ENCODE measurements at regions not wholly inside any gene's neighbourhood (a gene's known extent, or its start where the extent isn't known, plus 50 kb on each side); places are given as distances from the start of the nearest gene placed in this dataset.

DNA sequence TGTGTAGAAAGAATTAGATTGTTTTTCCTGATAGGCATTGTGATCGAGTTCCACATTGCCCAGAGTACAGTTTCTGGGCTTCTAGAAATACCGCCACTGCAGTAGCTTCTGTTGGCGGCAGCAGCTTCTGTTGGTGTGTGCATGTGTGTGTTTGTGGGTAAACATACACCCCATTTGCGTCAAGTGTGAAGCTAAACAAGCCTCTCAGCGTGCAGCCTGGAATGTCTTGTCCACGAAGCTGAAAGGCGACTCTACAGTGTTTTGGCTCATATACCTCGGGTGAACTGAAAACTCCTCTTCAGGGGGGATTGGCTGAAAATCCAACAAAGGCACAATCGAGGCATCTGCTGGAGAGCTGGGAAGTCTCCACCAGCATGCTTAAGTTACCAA lies 112.0 kb upstream of the E2F8 start:
- no peak for DNase-seq

GRCh38 chr11:19352072-19352770 lies 111.5 kb upstream of the E2F8 start:
- no peak for DNase-seq

DNA sequence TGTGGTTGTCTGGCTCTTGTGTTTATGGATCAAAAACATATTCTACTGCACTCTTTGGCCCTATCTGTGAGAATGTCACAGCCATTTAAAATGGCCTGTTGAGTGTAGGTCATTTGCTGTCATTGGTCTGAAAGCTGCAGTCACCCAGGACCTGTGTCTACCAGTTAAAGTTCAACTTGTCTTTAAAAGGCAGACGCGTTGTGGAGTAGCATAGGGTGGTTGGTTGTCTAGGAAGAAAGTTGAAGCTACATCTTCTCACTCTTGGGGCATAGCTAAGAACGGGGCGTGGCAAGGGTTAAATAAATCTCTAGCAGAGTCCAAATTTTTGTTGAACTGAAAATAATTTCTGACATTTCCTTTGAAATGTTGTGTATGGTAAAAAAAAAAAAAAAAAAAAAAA lies 110.7 kb upstream of the E2F8 start:
- no peak for DNase-seq

- DNase-seq = no peak
Observed at GRCh38 chr11:19350160-19350559, 109.4 kb upstream of the E2F8 start.

DNA sequence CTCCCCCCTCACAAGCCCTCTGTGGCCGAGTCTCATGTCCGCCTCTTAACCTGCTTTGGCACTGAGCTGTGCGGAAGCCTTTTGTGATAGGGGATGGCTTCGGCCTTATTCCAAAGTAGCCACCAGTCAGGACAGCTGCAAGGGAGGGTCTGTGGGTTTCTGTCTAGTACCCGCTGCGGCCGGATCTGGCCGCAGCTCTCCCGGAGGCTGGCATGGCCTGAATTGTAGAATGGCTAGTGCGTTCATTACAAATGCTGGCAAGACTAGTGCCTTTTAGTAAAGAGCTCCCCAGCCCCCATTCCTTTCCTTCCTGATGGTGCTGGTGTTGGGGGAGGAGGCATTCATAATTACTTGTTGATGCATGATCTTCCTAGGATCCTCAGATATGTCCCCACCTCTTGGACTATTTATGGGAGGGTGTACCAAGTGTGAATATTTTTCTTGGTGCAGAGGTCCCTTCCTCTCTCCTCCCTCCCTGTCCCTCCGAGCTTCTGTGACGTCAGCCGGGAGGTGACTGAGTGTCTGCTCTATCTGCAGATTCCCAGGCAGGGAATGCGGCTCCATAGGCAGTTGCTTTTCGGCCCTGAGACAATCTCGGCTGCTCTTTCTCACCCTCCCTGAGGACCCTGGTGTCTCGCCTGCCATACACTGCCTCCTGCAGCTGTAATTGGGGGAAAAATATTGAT lies 108.7 kb upstream of the E2F8 start:
- DNase-seq = no peak

DNA sequence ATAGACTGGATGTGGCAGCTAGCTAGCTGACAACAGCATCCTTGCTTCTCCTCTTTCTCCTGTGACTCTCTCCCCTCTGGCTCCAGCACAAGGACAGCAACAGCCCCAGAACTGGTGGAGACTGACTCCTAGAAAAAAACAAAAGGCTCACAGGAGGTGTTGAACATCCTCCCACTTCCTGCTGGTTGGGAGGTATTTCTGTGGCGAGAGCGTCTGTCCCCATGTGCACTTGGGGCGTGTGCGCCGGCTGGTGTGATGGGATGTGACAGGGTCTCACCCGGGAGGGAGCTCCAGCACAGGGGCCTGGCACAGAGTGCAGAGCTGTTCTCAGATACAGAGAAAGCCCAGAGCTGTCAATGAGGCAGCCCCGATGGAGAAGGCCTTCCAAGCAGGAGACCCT lies 107.2 kb upstream of the E2F8 start:
- no peak for DNase-seq

DNA sequence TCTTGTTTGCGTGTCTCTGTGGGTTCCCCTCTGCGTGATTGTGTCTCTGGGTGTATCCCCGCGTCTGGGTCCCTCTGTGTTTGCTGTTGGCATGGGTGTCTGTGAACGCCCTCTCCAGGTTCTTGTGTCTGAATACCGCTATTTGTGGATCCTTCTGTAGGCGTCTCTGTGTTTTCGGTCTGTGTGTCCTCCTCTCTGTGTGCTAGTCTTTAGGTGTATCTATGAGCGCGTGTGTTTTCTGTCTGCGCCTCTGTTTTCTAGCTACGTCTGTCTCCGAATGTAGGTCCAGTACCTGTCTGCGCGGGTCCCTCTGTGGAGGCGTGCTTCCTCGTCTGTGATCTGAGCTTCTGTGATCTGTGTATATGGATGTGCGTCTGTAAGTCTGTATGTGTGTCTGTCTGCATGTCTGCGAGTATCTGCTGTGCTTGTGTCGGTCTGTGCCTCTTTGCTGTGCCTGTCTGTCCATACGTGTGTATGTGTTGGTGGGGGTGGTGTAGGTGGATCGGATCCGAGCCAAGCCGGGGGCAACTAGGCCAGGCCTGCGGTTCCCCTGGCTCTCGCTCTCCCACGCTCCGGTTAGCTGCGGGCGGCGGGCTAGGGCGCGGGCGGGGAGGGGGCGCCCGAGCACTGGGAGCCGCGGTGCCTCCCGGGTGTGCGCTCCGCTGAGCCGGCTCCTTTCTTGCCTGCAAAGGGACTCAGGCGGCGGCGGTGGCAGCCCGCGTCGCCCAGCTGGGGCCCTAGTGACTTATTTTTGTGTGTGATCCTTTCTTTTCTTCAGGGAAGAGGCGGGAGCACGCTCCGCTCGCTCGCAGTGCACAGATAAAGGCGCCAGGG lies 105.3 kb upstream of the E2F8 start:
- DNase-seq = no peak

DNA sequence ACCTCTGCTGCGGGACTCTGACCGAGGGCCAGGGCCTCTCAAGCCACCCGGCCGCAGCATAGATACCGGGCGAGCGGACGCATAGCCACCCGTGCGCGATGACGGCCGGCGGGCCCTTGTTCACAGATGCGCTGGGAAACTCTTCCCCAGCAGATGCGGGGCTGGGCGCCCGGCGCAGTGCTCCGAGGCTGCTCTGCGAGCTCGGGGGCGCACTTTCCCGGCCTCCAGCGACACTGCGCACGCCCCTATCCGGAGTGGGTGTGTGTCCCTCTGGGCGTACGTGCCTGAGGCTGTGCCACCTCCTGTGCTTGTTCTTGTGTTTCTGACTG lies 104.7 kb upstream of the E2F8 start:
- DNase-seq = no peak

DNA sequence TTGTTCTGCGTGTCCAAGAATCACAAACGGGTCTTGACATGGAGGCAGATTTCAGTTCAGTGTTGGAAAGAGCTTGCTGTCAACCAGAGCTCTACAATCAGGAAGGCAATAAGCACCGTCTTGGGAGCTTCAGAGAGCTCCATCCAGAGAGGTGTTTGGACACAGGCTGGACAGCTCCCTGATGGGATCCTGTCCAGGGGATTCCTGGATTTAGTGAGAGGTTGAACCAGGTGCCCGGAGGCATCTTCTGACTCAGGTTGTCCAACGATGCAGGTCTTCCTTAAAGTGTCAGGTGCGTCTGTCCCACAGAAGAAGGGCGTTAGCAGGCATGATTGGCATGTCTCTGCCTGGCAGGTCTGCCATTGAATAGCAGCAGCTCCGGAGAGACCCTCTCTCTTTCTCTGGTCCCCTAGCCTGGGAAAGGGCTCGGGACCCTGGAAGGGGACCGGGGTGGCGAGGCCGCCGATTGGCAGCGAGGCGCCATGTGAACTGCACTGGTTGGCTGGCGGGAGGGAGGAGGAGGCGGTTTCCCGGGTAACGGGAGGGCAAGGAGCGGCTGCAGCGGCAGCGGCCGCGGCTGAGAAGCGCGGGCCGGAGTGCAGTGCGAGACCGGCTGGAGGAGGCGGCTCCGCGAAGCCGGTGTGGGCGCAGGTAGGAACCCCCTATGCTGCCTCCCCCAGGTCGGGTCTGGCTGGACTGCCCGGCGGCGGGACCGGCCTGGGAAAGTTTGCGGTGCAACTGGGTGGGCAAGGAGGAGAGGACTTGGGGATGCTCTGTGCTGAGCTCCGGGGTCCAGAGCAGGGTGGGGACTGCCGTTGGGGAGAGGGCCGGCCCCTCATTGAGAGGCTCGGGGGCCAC lies 104.1 kb upstream of the E2F8 start:
- no peak for DNase-seq

- DNase-seq = no peak
Observed at GRCh38 chr11:19342036-19342435, 101.3 kb upstream of the E2F8 start.

GRCh38 chr11:19338375-19338774 lies 97.6 kb upstream of the E2F8 start:
- DNase-seq = no peak

GRCh38 chr11:19337779-19338178 lies 97.0 kb upstream of the E2F8 start:
- DNase-seq = no peak

- no peak for DNase-seq
Observed at GRCh38 chr11:19336331-19336730, 95.6 kb upstream of the E2F8 start.

DNA sequence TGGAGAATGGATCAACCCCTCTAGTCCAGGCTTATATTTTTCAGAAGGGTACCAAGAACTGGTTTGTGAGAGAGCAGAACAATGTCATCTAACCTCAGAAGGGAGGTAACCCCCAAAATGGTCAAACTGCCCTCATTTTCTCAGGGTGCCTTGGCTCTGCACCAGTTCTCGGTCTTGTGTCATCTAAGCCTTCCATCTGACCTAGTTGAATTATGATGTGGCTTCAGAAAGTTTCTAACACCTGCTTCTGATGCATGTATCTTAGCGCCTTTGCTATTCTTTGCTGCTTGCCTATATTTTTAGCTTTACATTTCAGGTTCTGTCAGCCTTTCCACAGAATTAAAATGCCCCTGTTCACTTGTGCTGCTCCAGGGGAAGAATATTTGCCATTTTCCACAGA lies 91.7 kb upstream of the E2F8 start:
- no peak for DNase-seq

DNA sequence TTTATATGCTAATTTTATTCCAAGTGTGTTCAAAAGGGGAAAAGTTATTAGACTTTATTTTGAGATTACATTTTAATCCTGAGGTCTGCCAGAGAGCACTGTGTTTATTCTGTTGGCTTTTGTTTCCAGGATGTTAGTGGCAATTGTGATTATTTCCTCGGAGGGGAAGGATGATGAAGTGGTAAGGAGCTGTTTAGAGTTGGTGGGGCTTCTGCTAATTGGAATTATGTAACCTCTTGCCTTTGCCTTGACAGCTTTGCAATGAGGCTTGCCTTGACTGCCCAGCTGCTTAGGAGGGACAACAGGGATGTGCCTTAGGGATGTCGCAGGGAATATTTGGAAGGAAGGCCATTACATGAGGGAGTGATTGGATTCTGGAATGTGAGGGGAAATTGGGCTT lies 89.7 kb upstream of the E2F8 start:
- no peak for DNase-seq

DNA sequence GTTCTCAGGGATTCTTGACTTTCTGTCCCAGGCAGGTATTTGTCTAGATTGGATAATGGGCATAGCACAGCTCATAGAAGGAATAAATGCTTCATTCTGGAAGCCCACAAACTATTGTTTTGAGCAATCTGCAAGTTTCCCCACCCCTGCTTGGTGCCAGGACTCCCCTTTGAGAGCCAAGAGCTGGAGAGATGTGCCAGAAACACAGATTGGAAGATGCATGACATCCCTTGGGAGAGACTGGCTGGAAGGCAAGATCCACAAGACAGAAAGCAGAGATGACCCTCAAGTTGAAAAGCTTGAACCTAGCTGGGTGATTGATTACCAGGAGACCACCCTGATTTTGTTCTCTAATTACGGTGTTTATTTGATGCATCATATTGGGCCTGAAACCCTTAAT lies 89.2 kb upstream of the E2F8 start:
- DNase-seq = no peak

- no peak for DNase-seq
Observed at GRCh38 chr11:19328586-19329311, 88.0 kb upstream of the E2F8 start.

GRCh38 chr11:19327280-19327679 lies 86.5 kb upstream of the E2F8 start:
- no peak for DNase-seq

- no peak for DNase-seq
Observed at GRCh38 chr11:19326499-19326898, 85.8 kb upstream of the E2F8 start.

- no peak for DNase-seq
Observed at GRCh38 chr11:19323502-19323901, 82.8 kb upstream of the E2F8 start.

GRCh38 chr11:19321351-19321750 lies 80.6 kb upstream of the E2F8 start:
- no peak for DNase-seq

DNA sequence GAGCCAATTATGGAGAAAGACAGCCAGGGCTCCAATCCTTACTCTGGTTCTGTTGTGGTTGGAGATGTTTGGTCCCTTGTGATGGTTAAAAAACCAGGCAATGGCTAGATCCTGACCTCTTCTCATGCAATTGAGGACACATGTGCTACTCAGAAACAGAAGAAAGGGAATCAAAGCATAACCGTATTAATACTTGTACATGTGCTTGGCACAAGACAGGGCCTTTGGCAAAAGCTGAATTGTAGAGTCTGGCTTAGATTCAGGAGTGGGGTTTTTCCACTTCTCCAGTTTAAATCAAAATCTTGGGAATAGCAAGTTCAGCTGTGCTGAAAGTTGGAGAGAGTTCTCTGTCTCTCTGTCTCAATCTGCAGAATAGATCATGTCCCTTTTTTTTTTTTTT lies 80.1 kb upstream of the E2F8 start:
- no peak for DNase-seq

GRCh38 chr11:19316434-19316833 lies 75.7 kb upstream of the E2F8 start:
- DNase-seq = no peak

Data from activated CD8-positive, alpha-beta memory T cell treated with anti-CD3 and anti-CD28 coated beads, Interleukin-2, amount 50 U/mL, for 4 hours (primary cell).